ENCODE measurements at regions not wholly inside any gene's neighbourhood (a gene's known extent, or its start where the extent isn't known, plus 50 kb on each side); places are given as distances from the start of the nearest gene placed in this dataset.

GRCh38 chr15:93146196-93146595 is 57.2 kb upstream of the RGMA start:
- H3K27me3 ChIP-seq (ENCODE audit: insufficient read depth) = no peaks in the 10 kb centered on the region
- 26% methylated on average over 4 of the region's 7 CpGs for WGBS (ENCODE audit: low lambda C conversion rate)
- ChIA-PET CTCF (interaction anchor here (1.1 kb wide), 1 partner anchor 850 kb away, joined by 3 read pairs; no protein-coding TSS in a partner anchor), POLR2A (no interaction called here)
- no peaks in the 10 kb centered on the region for H3K9me3 ChIP-seq
- no peaks in the 10 kb centered on the region for H3K36me3 ChIP-seq (replicated peaks in 1 of 2; ENCODE audit: control insufficient read depth in 1 of 2, insufficient read depth in 2 of 2, low read length in 1 of 2)
- H3K27ac ChIP-seq (ENCODE audit: low read depth in 2 of 2, low read length in 1 of 2) = no peak overlapping the region
- H3K79me2 ChIP-seq (ENCODE audit: insufficient read depth) = no peaks in the 10 kb centered on the region
- H3K4me1 ChIP-seq (ENCODE audit: control insufficient read depth in 1 of 2, insufficient read depth in 2 of 2, low read depth in 1 of 2, low read length in 1 of 2) = no peaks in the 10 kb centered on the region
- no peak overlapping the region for H3K4me2 ChIP-seq
- H3K4me3 ChIP-seq (ENCODE audit: low read depth in 2 of 2, low read length in 1 of 2) = no peak overlapping the region
- H4K20me1 ChIP-seq (ENCODE audit: insufficient read depth) = no peaks in the 10 kb centered on the region
- no peak for DNase-seq
- no peak overlapping the region for H3K9ac ChIP-seq
- no peak for TF ChIP-seq NRF1 (IDR thresholded peaks at IDR 0.05; ENCODE audit: low read depth, low read length)
- no peak for TF ChIP-seq SIN3A (IDR thresholded peaks at IDR 0.05; ENCODE audit: borderline replicate concordance, low read depth, low read length)
- TF ChIP-seq TEAD4 (IDR thresholded peaks at IDR 0.05; ENCODE audit: borderline replicate concordance, insufficient read depth) = no peak
- TF ChIP-seq CHD2 (IDR thresholded peaks at IDR 0.05; ENCODE audit: low read length, partially characterized antibody) = no peak
- no peak for TF ChIP-seq FOSL2 (IDR thresholded peaks at IDR 0.05; ENCODE audit: borderline replicate concordance, low read depth)
- no peak for TF ChIP-seq GATA2 (CRISPR knock-in tag; IDR thresholded peaks at IDR 0.05)
- TF ChIP-seq ZBTB33 (IDR thresholded peaks at IDR 0.05; ENCODE audit: borderline replicate concordance, low read depth) = no peak
- no peak for TF ChIP-seq RCOR1 (IDR thresholded peaks at IDR 0.05; ENCODE audit: low read length)
- no peak for TF ChIP-seq IRF3 (IDR thresholded peaks at IDR 0.05; ENCODE audit: low read depth, low read length)
- TF ChIP-seq EP300 (IDR thresholded peaks at IDR 0.05; ENCODE audit: borderline replicate concordance in 1 of 2, low read depth in 1 of 2, low read length in 1 of 2) = no peak
- TF ChIP-seq TCF12 (IDR thresholded peaks at IDR 0.05) = no peak
- TF ChIP-seq POLR2AphosphoS5 (IDR thresholded peaks at IDR 0.05; ENCODE audit: low read depth, low read length) = no peak
- TF ChIP-seq, protein P1, sequence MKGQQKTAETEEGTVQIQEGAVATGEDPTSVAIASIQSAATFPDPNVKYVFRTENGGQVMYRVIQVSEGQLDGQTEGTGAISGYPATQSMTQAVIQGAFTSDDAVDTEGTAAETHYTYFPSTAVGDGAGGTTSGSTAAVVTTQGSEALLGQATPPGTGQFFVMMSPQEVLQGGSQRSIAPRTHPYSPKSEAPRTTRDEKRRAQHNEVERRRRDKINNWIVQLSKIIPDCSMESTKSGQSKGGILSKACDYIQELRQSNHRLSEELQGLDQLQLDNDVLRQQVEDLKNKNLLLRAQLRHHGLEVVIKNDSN (IDR thresholded peaks at IDR 0.05; ENCODE audit: borderline replicate concordance, low read depth) = no peak
- TF ChIP-seq MEF2A (IDR thresholded peaks at IDR 0.05; ENCODE audit: borderline replicate concordance, low read depth) = no peak
- no peak overlapping the region for H2AFZ ChIP-seq (ENCODE audit: low read depth)
- H3K9me2 ChIP-seq = no peaks in the 10 kb centered on the region
- H3F3A ChIP-seq (replicated peaks; ENCODE audit: insufficient read depth) = no peaks in the 10 kb centered on the region

Measured in SK-N-SH (cell line).